Thoracic aorta (tissue), 2 donors: ENCODE measurements at regions not wholly inside any gene's neighbourhood (a gene's known extent, or its start where the extent isn't known, plus 50 kb on each side); places are given as distances from the start of the nearest gene placed in this dataset.

Source experiments
- ATAC-seq: fragments of 150-250 bp; one replicate; pipeline ENCODE4 v1.8.0; 2017; ENCODE audit warnings: low read depth; ENCODE audit not compliant: insufficient number of reproducible peaks, low FRiP score
- DNase-seq: peaks from one replicate; pipeline ENCODE4 v3.0.0-alpha.2; 2020; ENCODE audit warnings: low spot score
- H3K27ac ChIP-seq, 2 donors: fragments of 200-600 bp; sonication (generic); 1 replicate in 1 of 2; 2 replicates in 1 of 2; pipeline ENCODE4 v1.5.1; 2016; ENCODE audit warnings: mild to moderate bottlenecking in 2 of 2, moderate library complexity in 2 of 2
- H3K27me3 ChIP-seq: fragments of 200-600 bp; sonication (generic); replicated peaks from 2 replicates; pipeline ENCODE4 v1.6.0; 2016; ENCODE audit warnings: mild to moderate bottlenecking; ENCODE audit not compliant: insufficient read depth
- H3K36me3 ChIP-seq: fragments of 200-600 bp; sonication (generic); one replicate; pipeline ENCODE4 v1.5.1; 2016
- H3K4me1 ChIP-seq, 2 donors: fragments of 200-600 bp; sonication (generic); 1 replicate in 1 of 2; 2 replicates in 1 of 2; pipeline versions ENCODE4 v1.5.1 to v1.6.0; 2016; ENCODE audit warnings: low read depth in 2 of 2, mild to moderate bottlenecking in 1 of 2; ENCODE audit not compliant: control insufficient read depth in 1 of 2
- H3K4me3 ChIP-seq: fragments of 200-600 bp; sonication (generic); 2 replicates; pipeline ENCODE4 v1.5.1; 2016; ENCODE audit warnings: mild to moderate bottlenecking
- H3K9me3 ChIP-seq: fragments of 200-600 bp; sonication (generic); 2 replicates; pipeline ENCODE4 v1.5.1; 2016
- CTCF ChIP-seq: fragments of 200-600 bp; sonication (generic); IDR thresholded peaks from one replicate; pipeline ENCODE4 v1.5.1; 2019; ENCODE audit warnings: antibody characterized with exemption

GRCh38 chr11:28849053-28849452, 740.9 kb downstream of the METTL15 start:
- no peaks in the 10 kb centered on the region for H3K9me3 ChIP-seq
- no peaks in the 10 kb centered on the region for H3K4me1 ChIP-seq
- ATAC-seq (no peak), DNase-seq (no peak)
- no peak overlapping the region for H3K4me3 ChIP-seq
- no peak overlapping the region for H3K27ac ChIP-seq
- no peaks in the 10 kb centered on the region for H3K27me3 ChIP-seq
- no peak for TF ChIP-seq CTCF
- no peaks in the 10 kb centered on the region for H3K36me3 ChIP-seq

- no peak for ATAC-seq
- no peak for TF ChIP-seq CTCF
- Histone ChIP-seq H3K9me3 (no peaks in the 10 kb centered on the region), H3K4me3 (no peak overlapping the region), H3K27me3 (no peaks in the 10 kb centered on the region), H3K27ac (no peak overlapping the region), H3K4me1 (no peaks in the 10 kb centered on the region), H3K36me3 (no peaks in the 10 kb centered on the region)
- no peak for DNase-seq
These were observed 734.5 kb downstream of the METTL15 start for GRCh38 chr11:28842716-28843115.

- Histone ChIP-seq H3K4me1 (peaks cover 7 to 19% of the 10 kb centered on the region in 2 donors), H3K36me3 (no peaks in the 10 kb centered on the region), H3K4me3 (no peak overlapping the region), H3K9me3 (no peaks in the 10 kb centered on the region), H3K27ac (no peak overlapping the region), H3K27me3 (no peaks in the 10 kb centered on the region)
- ATAC-seq (no peak), DNase-seq (no peak)
- no peak for TF ChIP-seq CTCF
These were observed 730.6 kb downstream of the METTL15 start for GRCh38 chr11:28838741-28839140.

GRCh38 chr11:28837599-28837998, 729.4 kb downstream of the METTL15 start:
- Histone ChIP-seq H3K4me3 (no peak overlapping the region), H3K27ac (no peak overlapping the region), H3K36me3 (no peaks in the 10 kb centered on the region), H3K4me1 (peaks cover 7 to 19% of the 10 kb centered on the region in 2 donors), H3K27me3 (no peaks in the 10 kb centered on the region), H3K9me3 (no peaks in the 10 kb centered on the region)
- DNase-seq: no peak
- ATAC-seq: no peak
- TF ChIP-seq CTCF: no peak

GRCh38 chr11:28836285-28837081, 728.3 kb downstream of the METTL15 start:
- Histone ChIP-seq H3K4me3 (no peak overlapping the region), H3K27me3 (no peaks in the 10 kb centered on the region), H3K9me3 (no peaks in the 10 kb centered on the region), H3K27ac (peak overlapping the region in 1 of 2 donors; percentile 52), H3K36me3 (no peaks in the 10 kb centered on the region), H3K4me1 (peaks cover 7 to 19% of the 10 kb centered on the region in 2 donors)
- peak; percentile 64 for ATAC-seq
- no peak for TF ChIP-seq CTCF
- no peak for DNase-seq
